ENCODE measurements at regions not wholly inside any gene's neighbourhood (a gene's known extent, or its start where the extent isn't known, plus 50 kb on each side); places are given as distances from the start of the nearest gene placed in this dataset.

DNA sequence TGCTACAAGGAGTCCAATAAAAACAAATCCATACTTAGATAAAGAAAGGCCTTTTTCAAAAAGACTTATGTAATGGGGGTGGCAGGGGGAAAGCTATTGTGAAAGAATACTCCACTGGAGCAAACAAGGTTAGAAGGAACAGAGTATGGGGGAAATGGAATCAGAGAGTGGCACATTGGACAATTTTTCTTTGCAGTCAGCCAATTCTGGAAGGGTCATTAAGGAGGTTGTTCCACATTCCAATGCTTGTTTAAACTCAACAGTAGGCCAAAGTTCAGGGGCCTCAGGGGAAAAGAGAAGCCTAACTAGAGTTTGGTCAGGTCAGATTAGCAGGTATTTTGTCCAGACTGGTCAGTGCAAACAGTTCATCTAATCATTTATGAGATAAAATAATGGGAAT, 105.2 kb upstream of the RESF1 start:
- no peaks in the 10 kb centered on the region for H3K79me2 ChIP-seq (ENCODE audit: insufficient read depth, low read length)
- no peaks in the 10 kb centered on the region for H3K27me3 ChIP-seq (ENCODE audit: low read length)
- no peak overlapping the region for H3K9ac ChIP-seq (ENCODE audit: low read length)
- H3K4me2 ChIP-seq (ENCODE audit: low read depth, low read length, poor library complexity, severe bottlenecking) = no peak overlapping the region
- no peaks in the 10 kb centered on the region for H4K20me1 ChIP-seq (ENCODE audit: low read depth, low read length)
- H3K9me3 ChIP-seq (ENCODE audit: insufficient read depth, low read length) = peaks cover 25% of the 10 kb centered on the region
- H3K4me3 ChIP-seq (ENCODE audit: insufficient read depth, low read length, poor library complexity, severe bottlenecking) = no peak overlapping the region
- H2AFZ ChIP-seq (ENCODE audit: low read depth, low read length, severe bottlenecking) = no peak overlapping the region
- peaks cover 8% of the 10 kb centered on the region; the same call in 1 of the 2 replicates for H3K36me3 ChIP-seq (ENCODE audit: low read length)
- H3K9me2 ChIP-seq (replicated peaks; ENCODE audit: insufficient read depth, low read length) = no peaks in the 10 kb centered on the region
- TF ChIP-seq, protein P1, sequence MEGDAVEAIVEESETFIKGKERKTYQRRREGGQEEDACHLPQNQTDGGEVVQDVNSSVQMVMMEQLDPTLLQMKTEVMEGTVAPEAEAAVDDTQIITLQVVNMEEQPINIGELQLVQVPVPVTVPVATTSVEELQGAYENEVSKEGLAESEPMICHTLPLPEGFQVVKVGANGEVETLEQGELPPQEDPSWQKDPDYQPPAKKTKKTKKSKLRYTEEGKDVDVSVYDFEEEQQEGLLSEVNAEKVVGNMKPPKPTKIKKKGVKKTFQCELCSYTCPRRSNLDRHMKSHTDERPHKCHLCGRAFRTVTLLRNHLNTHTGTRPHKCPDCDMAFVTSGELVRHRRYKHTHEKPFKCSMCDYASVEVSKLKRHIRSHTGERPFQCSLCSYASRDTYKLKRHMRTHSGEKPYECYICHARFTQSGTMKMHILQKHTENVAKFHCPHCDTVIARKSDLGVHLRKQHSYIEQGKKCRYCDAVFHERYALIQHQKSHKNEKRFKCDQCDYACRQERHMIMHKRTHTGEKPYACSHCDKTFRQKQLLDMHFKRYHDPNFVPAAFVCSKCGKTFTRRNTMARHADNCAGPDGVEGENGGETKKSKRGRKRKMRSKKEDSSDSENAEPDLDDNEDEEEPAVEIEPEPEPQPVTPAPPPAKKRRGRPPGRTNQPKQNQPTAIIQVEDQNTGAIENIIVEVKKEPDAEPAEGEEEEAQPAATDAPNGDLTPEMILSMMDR (IDR thresholded peaks at IDR 0.05; ENCODE audit: insufficient read depth, low read length, poor library complexity, severe bottlenecking) = no peak
- TF ChIP-seq EZH2phosphoT487 (conservative IDR thresholded peaks at IDR 0.05; ENCODE audit: low read length) = no peak
- H3K27ac ChIP-seq (ENCODE audit: low read depth, low read length) = no peak overlapping the region
- H3F3A ChIP-seq (ENCODE audit: insufficient read depth) = peaks cover 7% of the 10 kb centered on the region; the same call in 1 of the 2 replicates

DNA sequence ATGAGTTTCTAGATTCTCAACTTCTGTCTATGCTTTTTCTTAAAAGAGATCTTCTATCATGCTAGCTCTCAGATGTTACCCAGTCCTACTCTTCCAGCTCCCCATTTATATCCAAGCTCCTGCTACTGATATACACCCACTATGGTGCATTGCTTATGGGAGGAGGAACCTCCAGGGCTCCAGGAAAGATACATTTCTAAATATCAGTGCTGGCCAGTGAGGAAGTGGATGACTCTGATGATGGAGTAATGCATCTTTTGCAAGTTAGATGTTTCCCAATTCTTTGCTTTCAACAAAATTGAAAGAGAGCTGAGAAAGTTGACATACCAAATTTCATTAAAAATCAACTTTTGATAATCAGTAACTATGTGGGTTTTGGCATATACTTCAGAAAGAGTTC, 105.7 kb upstream of the RESF1 start:
- H3K9me3 ChIP-seq (ENCODE audit: insufficient read depth, low read length) = peaks cover 29% of the 10 kb centered on the region
- no peak overlapping the region for H3K4me2 ChIP-seq (ENCODE audit: low read depth, low read length, poor library complexity, severe bottlenecking)

DNA sequence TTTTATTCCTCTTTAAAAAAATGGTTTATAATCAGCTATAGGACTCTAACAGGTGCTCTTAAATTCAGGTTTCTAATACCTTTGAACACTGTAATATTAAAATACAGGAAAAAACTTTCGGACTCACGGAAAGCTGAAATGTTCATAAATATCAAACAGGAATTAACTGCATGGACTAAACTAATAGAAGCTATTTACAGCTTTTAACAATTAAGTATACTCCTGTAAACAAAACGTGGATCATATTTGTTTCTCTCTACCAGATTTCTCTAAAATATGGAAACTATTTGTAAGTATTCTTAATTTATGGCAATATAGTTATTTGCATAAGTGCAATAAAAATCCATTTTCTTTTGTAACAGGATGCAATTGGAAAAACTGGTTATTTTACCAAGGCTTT, 108.9 kb upstream of the RESF1 start:
- Histone ChIP-seq H2AFZ (ENCODE audit: low read depth, low read length, severe bottlenecking) (no peak overlapping the region), H3K27ac (ENCODE audit: low read depth, low read length) (no peak overlapping the region), H3K9me2 (replicated peaks; ENCODE audit: insufficient read depth, low read length) (no peaks in the 10 kb centered on the region), H3K36me3 (ENCODE audit: low read length) (peaks cover 8% of the 10 kb centered on the region; the same call in 1 of the 2 replicates), H3K27me3 (ENCODE audit: low read length) (no peaks in the 10 kb centered on the region), H3F3A (ENCODE audit: insufficient read depth) (peaks cover 8% of the 10 kb centered on the region; the same call in 1 of the 2 replicates), H3K9me3 (ENCODE audit: insufficient read depth, low read length) (peaks cover 48% of the 10 kb centered on the region), H4K20me1 (ENCODE audit: low read depth, low read length) (no peaks in the 10 kb centered on the region), H3K4me2 (ENCODE audit: low read depth, low read length, poor library complexity, severe bottlenecking) (no peak overlapping the region), H3K4me3 (ENCODE audit: insufficient read depth, low read length, poor library complexity, severe bottlenecking) (no peak overlapping the region), H3K79me2 (ENCODE audit: insufficient read depth, low read length) (no peaks in the 10 kb centered on the region), H3K9ac (ENCODE audit: low read length) (no peak overlapping the region)
- no peak for TF ChIP-seq EZH2phosphoT487 (conservative IDR thresholded peaks at IDR 0.05; ENCODE audit: low read length)
- TF ChIP-seq, protein P1 (IDR thresholded peaks at IDR 0.05; ENCODE audit: insufficient read depth, low read length, poor library complexity, severe bottlenecking) = no peak

More for the DNA sequence above, 105.7 kb upstream of the RESF1 start:
- H3K79me2 ChIP-seq (ENCODE audit: insufficient read depth, low read length) = no peaks in the 10 kb centered on the region
- TF ChIP-seq, protein P1 (IDR thresholded peaks at IDR 0.05; ENCODE audit: insufficient read depth, low read length, poor library complexity, severe bottlenecking) = no peak
- no peak for TF ChIP-seq EZH2phosphoT487 (conservative IDR thresholded peaks at IDR 0.05; ENCODE audit: low read length)
- no peak overlapping the region for H3K4me3 ChIP-seq (ENCODE audit: insufficient read depth, low read length, poor library complexity, severe bottlenecking)
- H3K27ac ChIP-seq (ENCODE audit: low read depth, low read length) = no peak overlapping the region
- H3K9ac ChIP-seq (ENCODE audit: low read length) = no peak overlapping the region
- no peaks in the 10 kb centered on the region for H4K20me1 ChIP-seq (ENCODE audit: low read depth, low read length)
- H3K27me3 ChIP-seq (ENCODE audit: low read length) = no peaks in the 10 kb centered on the region
- peaks cover 8% of the 10 kb centered on the region; the same call in 1 of the 2 replicates for H3F3A ChIP-seq (ENCODE audit: insufficient read depth)
- H3K36me3 ChIP-seq (ENCODE audit: low read length) = peaks cover 8% of the 10 kb centered on the region; the same call in 1 of the 2 replicates
- no peak overlapping the region for H2AFZ ChIP-seq (ENCODE audit: low read depth, low read length, severe bottlenecking)
- H3K9me2 ChIP-seq (replicated peaks; ENCODE audit: insufficient read depth, low read length) = no peaks in the 10 kb centered on the region
